ENCODE measurements at regions not wholly inside any gene's neighbourhood (a gene's known extent, or its start where the extent isn't known, plus 50 kb on each side); places are given as distances from the start of the nearest gene placed in this dataset.

DNA sequence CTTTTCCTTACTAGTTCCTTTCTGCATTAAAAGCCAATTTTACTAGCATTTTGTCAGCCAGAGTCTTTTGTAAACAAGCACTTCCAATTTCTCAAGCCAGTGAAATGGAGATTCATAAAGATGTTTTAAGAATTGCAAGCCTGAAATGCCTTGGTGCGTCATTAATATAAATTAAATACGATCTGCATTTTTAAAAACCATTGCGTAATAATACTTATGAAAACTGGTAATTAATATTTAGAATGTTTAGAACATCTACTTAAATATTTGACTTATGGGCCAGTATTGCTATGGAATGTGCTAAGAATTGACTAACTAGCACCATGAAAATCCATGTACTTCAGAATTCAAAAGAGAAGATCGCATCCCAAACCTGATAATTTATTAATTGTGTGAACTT, 89.1 kb upstream of the PROX1 start:
- Histone ChIP-seq H3K36me3 (ENCODE audit: insufficient read depth, low read length) (no peaks in the 10 kb centered on the region), H3K4me2 (ENCODE audit: low read length) (no peak overlapping the region), H4K20me1 (ENCODE audit: insufficient read depth, low read length) (no peaks in the 10 kb centered on the region), H3F3A (ENCODE audit: insufficient read depth, low read length) (no peaks in the 10 kb centered on the region), H3K9ac (ENCODE audit: low read length) (no peak overlapping the region), H2AFZ (ENCODE audit: low read length) (no peak overlapping the region), H3K9me3 (ENCODE audit: low read length) (no peaks in the 10 kb centered on the region), H3K27me3 (ENCODE audit: insufficient read depth, low read length) (no peaks in the 10 kb centered on the region), H3K27ac (ENCODE audit: low read depth, low read length, poor library complexity, severe bottlenecking) (no peak overlapping the region), H3K4me3 (ENCODE audit: low read depth, low read length, poor library complexity, severe bottlenecking) (no peak overlapping the region), H3K4me1 (ENCODE audit: insufficient read depth, low read length, severe bottlenecking) (no peaks in the 10 kb centered on the region), H3K9me2 (ENCODE audit: low read depth, low read length) (no peaks in the 10 kb centered on the region), H3K79me2 (ENCODE audit: insufficient read depth, low read length) (no peaks in the 10 kb centered on the region)
- TF ChIP-seq, protein P1, sequence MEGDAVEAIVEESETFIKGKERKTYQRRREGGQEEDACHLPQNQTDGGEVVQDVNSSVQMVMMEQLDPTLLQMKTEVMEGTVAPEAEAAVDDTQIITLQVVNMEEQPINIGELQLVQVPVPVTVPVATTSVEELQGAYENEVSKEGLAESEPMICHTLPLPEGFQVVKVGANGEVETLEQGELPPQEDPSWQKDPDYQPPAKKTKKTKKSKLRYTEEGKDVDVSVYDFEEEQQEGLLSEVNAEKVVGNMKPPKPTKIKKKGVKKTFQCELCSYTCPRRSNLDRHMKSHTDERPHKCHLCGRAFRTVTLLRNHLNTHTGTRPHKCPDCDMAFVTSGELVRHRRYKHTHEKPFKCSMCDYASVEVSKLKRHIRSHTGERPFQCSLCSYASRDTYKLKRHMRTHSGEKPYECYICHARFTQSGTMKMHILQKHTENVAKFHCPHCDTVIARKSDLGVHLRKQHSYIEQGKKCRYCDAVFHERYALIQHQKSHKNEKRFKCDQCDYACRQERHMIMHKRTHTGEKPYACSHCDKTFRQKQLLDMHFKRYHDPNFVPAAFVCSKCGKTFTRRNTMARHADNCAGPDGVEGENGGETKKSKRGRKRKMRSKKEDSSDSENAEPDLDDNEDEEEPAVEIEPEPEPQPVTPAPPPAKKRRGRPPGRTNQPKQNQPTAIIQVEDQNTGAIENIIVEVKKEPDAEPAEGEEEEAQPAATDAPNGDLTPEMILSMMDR (IDR thresholded peaks at IDR 0.05; ENCODE audit: low read length): no peak
- TF ChIP-seq EZH2 (IDR thresholded peaks at IDR 0.05; ENCODE audit: borderline replicate concordance, low read length): no peak

DNA sequence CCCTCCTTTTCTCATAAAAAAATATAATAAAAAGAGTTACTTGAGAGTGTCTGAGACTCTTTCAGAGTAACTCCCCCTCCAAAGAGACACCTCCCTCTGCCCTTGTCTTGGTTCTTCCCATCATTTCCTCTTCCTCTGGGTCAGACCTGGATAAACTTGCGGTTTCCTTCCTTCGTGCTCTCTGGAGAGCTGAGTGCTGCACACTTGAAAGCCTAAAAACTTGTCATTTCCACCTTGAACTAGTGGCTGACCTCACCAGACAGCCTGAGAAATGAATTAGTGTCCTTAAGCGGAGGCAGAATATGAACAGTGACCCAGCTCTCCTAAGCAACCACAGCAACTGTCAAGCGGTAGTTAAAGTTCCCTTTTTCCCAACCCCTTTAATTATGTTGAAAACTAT, 88.4 kb upstream of the PROX1 start:
- Histone ChIP-seq H3K4me1 (ENCODE audit: insufficient read depth, low read length, severe bottlenecking) (no peaks in the 10 kb centered on the region), H3K4me3 (ENCODE audit: low read depth, low read length, poor library complexity, severe bottlenecking) (no peak overlapping the region), H3K36me3 (ENCODE audit: insufficient read depth, low read length) (no peaks in the 10 kb centered on the region), H3K27me3 (ENCODE audit: insufficient read depth, low read length) (no peaks in the 10 kb centered on the region), H3K4me2 (ENCODE audit: low read length) (no peak overlapping the region), H2AFZ (ENCODE audit: low read length) (no peak overlapping the region), H3K79me2 (ENCODE audit: insufficient read depth, low read length) (no peaks in the 10 kb centered on the region), H3K27ac (ENCODE audit: low read depth, low read length, poor library complexity, severe bottlenecking) (no peak overlapping the region), H3K9me2 (ENCODE audit: low read depth, low read length) (no peaks in the 10 kb centered on the region), H3K9me3 (ENCODE audit: low read length) (no peaks in the 10 kb centered on the region), H3K9ac (ENCODE audit: low read length) (no peak overlapping the region), H3F3A (ENCODE audit: insufficient read depth, low read length) (no peaks in the 10 kb centered on the region), H4K20me1 (ENCODE audit: insufficient read depth, low read length) (no peaks in the 10 kb centered on the region)
- TF ChIP-seq, protein P1 (IDR thresholded peaks at IDR 0.05; ENCODE audit: low read length): no peak
- no peak for TF ChIP-seq EZH2 (IDR thresholded peaks at IDR 0.05; ENCODE audit: borderline replicate concordance, low read length)

DNA sequence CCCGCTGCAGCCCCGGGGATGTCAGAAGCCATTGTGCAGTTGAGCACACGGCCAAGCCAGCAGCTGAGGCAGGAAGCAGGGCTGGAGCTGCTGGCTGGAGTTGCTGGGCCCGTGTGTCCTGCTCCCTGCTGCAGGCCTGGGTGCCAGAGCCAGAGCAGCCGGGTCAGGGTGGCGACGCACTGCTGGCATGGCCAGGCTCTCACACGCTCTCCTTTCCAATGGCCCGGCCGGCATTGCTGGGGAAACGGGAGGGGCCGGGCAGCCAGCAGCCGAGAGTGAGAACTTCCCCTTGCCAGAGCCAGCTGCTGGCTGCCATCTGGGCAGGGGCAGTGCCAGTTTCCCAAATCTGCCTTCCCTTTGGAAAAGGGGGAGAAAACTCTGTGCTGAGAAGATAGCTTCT, 82.4 kb upstream of the PROX1 start:
- H3K36me3 ChIP-seq (ENCODE audit: insufficient read depth, low read length): no peaks in the 10 kb centered on the region

More for the DNA sequence above, 82.4 kb upstream of the PROX1 start:
- H4K20me1 ChIP-seq (ENCODE audit: insufficient read depth, low read length): no peaks in the 10 kb centered on the region
- H3F3A ChIP-seq (ENCODE audit: insufficient read depth, low read length): no peaks in the 10 kb centered on the region
- H3K4me2 ChIP-seq (ENCODE audit: low read length): no peak overlapping the region
- no peaks in the 10 kb centered on the region for H3K4me1 ChIP-seq (ENCODE audit: insufficient read depth, low read length, severe bottlenecking)
- no peak for TF ChIP-seq EZH2 (IDR thresholded peaks at IDR 0.05; ENCODE audit: borderline replicate concordance, low read length)
- TF ChIP-seq, protein P1 (IDR thresholded peaks at IDR 0.05; ENCODE audit: low read length): no peak
- H3K27me3 ChIP-seq (ENCODE audit: insufficient read depth, low read length): 0 out of 2 replicates have a peak, but pooled peaks cover 5% of the 10 kb centered on the region
- no peak overlapping the region for H3K9ac ChIP-seq (ENCODE audit: low read length)
- H3K9me2 ChIP-seq (ENCODE audit: low read depth, low read length): no peaks in the 10 kb centered on the region
- no peak overlapping the region for H3K4me3 ChIP-seq (ENCODE audit: low read depth, low read length, poor library complexity, severe bottlenecking)
- no peaks in the 10 kb centered on the region for H3K79me2 ChIP-seq (ENCODE audit: insufficient read depth, low read length)
- H3K9me3 ChIP-seq (ENCODE audit: low read length): no peaks in the 10 kb centered on the region
- H2AFZ ChIP-seq (ENCODE audit: low read length): no peak overlapping the region
- no peak overlapping the region for H3K27ac ChIP-seq (ENCODE audit: low read depth, low read length, poor library complexity, severe bottlenecking)

All from OCI-LY1 (cell line).